NCI-H526 (cell line): ENCODE measurements at regions not wholly inside any gene's neighbourhood (a gene's known extent, or its start where the extent isn't known, plus 50 kb on each side); places are given as distances from the start of the nearest gene placed in this dataset.

Experiments used
- DNase-seq, 2 experiments: peaks; one replicate each; lab custom pipeline; 2025; lab: John Stamatoyannopoulos, UW

- no peak for DNase-seq
Measured at GRCh38 chr9:80223897-80224296, 652.1 kb downstream of the TLE4 start.

GRCh38 chr9:80222466-80223169 is 650.9 kb downstream of the TLE4 start:
- DNase-seq: no peak

- DNase-seq: peak in 1 of 2 experiments; percentile 17
Measured at GRCh38 chr9:80218328-80218727, 646.6 kb downstream of the TLE4 start.

- DNase-seq: no peak
Measured at GRCh38 chr9:80213613-80214012, 641.8 kb downstream of the TLE4 start.

- DNase-seq: no peak
Measured at GRCh38 chr9:80208696-80209095, 636.9 kb downstream of the TLE4 start.

- DNase-seq: no peak
Measured at GRCh38 chr9:80204054-80204453, 632.3 kb downstream of the TLE4 start.

GRCh38 chr9:80197661-80198060 is 625.9 kb downstream of the TLE4 start:
- no peak for DNase-seq

- no peak for DNase-seq
Measured at GRCh38 chr9:80191108-80191507, 619.3 kb downstream of the TLE4 start.

DNA sequence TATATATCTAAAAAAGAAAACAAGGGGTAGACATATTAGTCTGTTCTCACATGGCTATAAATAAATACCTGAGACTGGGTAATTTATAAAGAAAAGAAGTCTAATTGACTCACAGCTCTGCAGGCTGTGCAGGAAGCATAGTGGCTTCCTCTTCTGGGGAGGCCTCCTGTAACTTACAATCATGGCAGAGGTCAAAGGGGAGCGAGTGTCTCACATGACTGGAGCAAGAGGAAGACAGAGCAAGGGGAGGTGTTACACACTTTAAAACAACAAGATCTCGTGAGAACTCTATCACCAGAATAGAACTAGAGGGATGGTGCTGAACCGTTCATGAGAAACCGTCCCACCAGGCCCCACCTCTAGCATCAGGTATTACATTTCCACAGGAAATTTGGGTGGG is 616.8 kb downstream of the TLE4 start:
- no peak for DNase-seq

DNA sequence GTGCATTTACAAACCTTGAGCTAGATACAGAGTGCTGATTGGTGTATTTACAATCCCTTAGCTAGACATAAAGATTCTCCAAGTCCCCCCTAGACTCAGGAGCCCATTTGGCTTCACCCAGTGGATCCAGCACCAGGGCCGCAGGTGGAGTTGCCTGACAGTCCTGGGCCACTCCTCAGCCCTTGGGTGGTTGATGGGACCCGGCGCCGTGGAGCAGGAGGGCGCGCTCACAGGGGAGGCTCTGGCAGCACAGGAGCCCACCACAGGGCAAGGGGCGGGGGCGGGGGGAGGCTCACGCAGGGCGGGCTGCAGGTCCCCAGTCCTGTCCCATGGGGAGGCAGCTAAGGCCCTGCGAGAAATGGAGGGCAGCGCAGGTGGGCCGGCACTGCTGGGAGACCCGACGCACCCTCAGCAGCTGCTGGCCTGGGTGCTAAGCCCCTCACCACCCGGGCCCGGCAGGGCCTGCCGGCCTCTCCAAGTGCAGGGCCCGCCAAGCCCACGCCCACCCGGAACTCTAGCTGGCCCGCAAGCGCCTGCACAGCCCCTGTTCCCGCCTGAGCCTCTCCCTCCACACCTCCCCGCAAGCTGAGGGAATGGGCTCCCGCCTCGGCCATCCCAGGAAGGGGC is 613.5 kb downstream of the TLE4 start:
- no peak for DNase-seq

DNA sequence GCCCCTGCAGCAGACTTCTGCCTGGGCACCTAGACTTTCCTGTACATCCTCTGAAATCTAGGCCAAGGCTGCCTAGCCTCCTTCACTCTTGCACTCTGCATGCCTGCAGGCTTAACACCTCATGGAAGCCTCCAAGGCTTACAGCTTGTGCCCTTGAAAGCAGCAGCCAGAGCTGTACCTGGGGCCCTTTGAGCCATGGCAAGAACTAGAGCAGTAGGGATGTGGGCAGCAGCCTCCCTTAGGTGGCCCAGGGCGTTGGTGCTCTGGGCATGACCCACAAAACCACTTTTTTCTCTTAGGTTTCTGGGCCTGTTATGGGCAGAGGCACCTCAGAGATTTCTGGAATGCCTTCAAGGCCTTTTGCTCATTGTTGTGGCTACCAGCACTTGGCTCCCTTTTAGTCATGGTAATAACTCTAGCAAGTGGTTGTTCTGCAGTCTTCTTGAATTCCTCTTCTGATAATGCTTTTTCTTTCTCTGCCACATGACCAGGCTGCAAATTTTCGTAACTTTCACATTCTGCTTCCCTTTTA is 606.2 kb downstream of the TLE4 start:
- DNase-seq: no peak

DNA sequence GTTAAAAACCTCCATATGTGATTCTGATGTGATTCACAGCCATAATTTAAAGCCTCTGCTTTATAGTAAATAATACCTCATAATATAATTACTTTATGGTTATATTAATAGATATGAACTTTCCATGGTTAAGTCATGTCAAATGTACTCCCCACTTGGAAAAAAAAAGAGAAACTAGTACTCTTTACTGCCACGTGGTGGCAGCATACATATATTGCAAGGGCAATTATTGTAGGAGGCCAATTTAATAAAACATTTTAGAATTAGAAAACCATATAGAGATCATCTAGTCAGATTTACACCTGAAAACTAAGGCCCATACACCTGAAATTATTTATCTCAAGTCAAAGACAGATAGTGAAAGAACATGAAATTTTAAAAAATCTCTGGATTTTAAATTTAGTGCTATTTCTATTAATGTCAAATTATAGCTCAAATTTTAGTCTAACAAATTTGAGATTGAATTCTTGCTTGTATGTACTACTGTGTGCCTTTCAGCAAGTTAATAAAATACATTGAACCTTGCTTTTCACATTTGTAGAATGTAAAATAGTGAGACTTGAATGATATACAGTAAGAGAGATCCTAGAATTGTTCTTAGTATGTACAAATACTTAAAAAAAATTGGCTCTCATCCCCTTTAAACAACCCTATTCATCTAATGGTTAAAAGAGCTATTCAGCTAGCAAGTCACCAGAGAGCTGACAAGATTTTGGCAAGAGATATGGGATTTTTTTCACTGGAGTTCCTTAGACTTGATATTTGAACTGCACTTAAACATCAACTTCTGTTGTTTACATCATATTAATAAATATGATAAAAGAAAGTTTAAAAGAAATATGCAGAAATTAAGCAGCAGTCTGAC is 603.8 kb downstream of the TLE4 start:
- DNase-seq: peak in 1 of 2 experiments; percentile 48

DNA sequence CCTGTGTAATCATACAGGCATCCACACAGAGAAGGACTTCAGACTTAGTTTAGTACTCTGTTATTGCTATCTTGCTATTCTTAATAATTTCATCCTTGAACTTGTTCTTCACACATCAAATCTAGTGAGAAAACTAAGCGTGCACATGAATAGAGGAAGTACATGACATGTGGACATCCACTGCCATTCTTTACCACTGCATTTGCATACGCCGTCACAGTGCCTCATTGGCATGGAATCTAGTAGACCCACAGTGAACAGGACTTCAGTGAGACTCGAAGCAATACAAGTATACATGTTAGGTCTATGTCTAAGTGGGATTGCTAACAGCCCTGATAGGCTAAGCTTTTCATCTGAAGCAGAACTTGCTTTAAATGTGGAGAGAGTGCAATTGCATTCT is 592.1 kb downstream of the TLE4 start:
- DNase-seq: peak in 1 of 2 experiments; percentile 9

DNA sequence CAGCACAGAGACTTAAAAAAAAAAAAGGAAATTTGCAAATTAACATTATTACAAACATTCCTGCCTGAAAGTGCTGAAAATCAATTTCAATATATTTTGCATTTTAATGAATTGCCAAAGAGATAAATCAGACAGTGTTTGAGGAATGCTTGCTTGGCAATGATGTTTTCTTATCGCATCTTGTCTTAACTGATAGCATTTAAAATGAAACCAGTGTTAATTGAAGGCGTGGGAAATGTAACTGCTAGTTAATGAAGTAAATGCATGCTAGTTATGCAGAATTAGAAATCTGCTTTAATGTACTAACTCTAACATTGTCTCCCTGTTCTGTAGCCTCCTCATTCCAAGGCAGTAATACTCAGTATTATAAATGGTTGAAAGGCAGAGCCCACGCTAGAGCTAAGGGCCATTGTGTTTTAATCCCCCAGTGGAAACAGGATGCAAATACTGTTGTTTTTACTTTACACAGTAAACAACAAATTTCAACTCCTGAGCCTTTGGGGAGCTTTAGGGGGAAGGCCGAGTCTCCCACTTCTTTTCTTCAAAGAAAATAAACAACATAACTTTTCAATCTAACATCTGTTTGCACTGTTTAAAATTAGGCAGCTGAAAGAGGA is 586.9 kb downstream of the TLE4 start:
- no peak for DNase-seq

DNA sequence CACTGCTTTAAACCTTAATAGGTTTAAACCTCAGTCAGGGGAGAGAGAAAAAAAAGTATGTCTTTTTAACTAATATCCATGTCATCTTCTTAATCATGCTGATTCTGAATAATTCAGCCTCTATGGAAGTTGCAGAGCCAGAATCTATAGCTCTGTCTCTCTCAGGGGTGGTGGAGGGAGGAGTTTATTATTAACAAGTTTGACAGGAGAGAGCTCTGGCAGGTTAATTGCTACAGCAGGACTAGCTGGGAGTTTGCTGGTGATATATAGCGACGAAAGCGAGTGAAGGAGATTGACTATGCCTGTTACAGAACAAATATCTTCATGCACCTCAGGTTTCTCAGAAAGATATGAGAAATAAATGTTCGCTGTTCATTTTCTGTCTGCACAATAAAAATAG is 586.4 kb downstream of the TLE4 start:
- peak in 1 of 2 experiments; percentile 42 for DNase-seq

GRCh38 chr9:80157561-80157983 is 585.8 kb downstream of the TLE4 start:
- peak in 1 of 2 experiments; percentile 13 for DNase-seq

GRCh38 chr9:80156756-80157472 is 585.1 kb downstream of the TLE4 start:
- DNase-seq: peak; percentile 38 to 58

GRCh38 chr9:80156262-80156661 is 584.5 kb downstream of the TLE4 start:
- no peak for DNase-seq

DNA sequence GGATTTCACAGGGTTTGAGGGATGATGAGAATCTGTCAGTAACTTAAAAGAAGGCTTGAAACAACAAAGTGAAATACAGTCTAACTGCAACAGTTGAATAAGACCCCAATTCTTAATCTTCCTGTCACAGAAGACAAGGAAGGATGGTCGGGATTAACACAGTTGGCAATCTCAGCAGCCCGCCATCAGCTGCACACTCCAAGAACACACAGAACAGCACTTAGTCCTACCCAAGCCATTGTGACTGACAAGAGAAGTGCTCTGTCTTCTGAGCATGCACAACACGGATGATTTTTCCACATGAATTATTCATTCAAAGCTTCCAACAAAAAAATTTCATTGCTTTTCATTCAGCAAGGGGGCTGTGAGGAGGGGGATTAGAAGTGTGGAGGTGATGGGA is 576.1 kb downstream of the TLE4 start:
- DNase-seq: no peak

DNA sequence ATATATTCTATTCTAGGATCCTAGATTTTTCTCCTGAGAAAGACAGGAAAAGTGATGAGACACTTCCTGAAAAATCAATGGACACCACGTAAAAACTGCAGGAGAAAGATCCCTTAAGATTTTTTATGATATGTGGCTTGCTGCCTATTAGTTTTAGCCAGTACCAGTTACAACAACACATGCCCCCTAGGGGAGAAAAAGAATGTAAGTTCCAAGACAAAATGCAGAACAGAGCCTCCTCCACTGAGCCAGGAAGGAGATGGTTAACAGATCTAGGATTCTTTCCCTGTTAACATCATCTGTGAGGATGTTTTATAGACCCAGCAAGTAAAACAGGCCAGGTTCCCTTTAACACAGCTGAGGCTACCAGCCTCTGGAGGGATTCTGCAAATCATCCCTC is 574.7 kb downstream of the TLE4 start:
- peak in 1 of 2 experiments; percentile 8 for DNase-seq

GRCh38 chr9:80144856-80145255 is 573.1 kb downstream of the TLE4 start:
- no peak for DNase-seq
